MG63 (cell line): ENCODE measurements at regions not wholly inside any gene's neighbourhood (a gene's known extent, or its start where the extent isn't known, plus 50 kb on each side); places are given as distances from the start of the nearest gene placed in this dataset.

Source experiments
- DNase-seq: peaks from one replicate; pipeline ENCODE4 v3.0.0-alpha.2; 2020
- H3K27me3 ChIP-seq: fragments of 250-450 bp; sonication (Bioruptor Pico); 2 replicates; pipeline ENCODE4 v1.5.1; 2020; ENCODE audit warnings: mild to moderate bottlenecking, moderate library complexity
- H3K36me3 ChIP-seq: fragments of 250-450 bp; sonication (Bioruptor Pico); 2 replicates; pipeline ENCODE4 v1.5.1; 2020; ENCODE audit warnings: mild to moderate bottlenecking, moderate library complexity
- H3K4me3 ChIP-seq: fragments of 250-450 bp; sonication (Bioruptor Pico); 2 replicates; pipeline ENCODE4 v1.5.1; 2020; ENCODE audit warnings: mild to moderate bottlenecking, moderate library complexity
- H3K9me3 ChIP-seq: fragments of 250-450 bp; sonication (Bioruptor Pico); 2 replicates; pipeline ENCODE4 v1.5.1; 2020; ENCODE audit warnings: mild to moderate bottlenecking, moderate library complexity

- no peak for DNase-seq
- no peaks in the 10 kb centered on the region for H3K27me3 ChIP-seq
- no peaks in the 10 kb centered on the region for H3K36me3 ChIP-seq
- H3K9me3 ChIP-seq = no peaks in the 10 kb centered on the region
- H3K4me3 ChIP-seq = no peak overlapping the region
These were observed 1295.1 kb upstream of the C9orf72 start for GRCh38 chr9:28868228-28868990.

DNA sequence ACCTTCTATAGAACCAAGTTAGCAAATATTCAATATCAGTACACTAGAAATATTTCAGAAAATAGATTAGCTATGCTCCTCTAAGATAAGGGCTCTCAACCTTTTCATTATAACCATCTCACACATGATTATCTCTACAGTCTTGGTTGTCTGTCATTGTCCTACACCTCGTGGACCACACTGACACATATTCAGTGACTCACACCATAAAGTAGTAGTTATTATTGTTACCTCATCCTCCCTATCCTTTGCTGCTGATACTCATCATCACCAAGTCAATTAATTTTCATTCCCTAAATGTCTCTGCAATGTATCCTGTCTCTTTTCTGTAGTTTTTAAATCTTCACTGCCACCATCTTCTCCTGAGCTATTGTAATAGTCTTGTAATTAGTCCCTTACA, 1309.2 kb upstream of the C9orf72 start:
- no peaks in the 10 kb centered on the region for H3K36me3 ChIP-seq

DNA sequence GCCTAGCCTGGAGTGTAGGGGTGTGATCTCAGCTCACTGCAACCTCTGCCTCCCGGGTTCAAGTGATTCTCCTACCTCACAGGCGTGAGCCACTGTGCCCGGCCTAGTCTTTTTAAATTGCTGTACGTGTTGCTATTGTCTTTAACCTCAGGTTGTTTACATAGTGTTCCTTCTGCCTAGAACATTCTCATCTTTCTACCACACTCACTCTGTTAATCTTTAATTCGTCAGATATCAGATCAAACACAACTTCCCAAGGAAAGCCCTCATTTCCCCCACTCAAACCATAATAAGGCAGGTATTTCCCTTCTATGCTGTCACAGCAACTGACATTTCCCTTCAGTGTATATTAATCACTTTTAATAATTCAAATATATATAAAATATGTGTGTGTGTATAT, 1310.0 kb upstream of the C9orf72 start:
- no peak for DNase-seq
- no peaks in the 10 kb centered on the region for H3K36me3 ChIP-seq
- no peaks in the 10 kb centered on the region for H3K9me3 ChIP-seq
- H3K27me3 ChIP-seq = no peaks in the 10 kb centered on the region
- no peak overlapping the region for H3K4me3 ChIP-seq

More for the DNA sequence above, 1309.2 kb upstream of the C9orf72 start:
- H3K9me3 ChIP-seq = no peaks in the 10 kb centered on the region
- no peak for DNase-seq
- no peak overlapping the region for H3K4me3 ChIP-seq
- no peaks in the 10 kb centered on the region for H3K27me3 ChIP-seq

GRCh38 chr9:28887188-28887884, 1314.1 kb upstream of the C9orf72 start:
- Histone ChIP-seq H3K36me3 (no peaks in the 10 kb centered on the region), H3K4me3 (no peak overlapping the region), H3K27me3 (no peaks in the 10 kb centered on the region), H3K9me3 (no peaks in the 10 kb centered on the region)
- no peak for DNase-seq

DNA sequence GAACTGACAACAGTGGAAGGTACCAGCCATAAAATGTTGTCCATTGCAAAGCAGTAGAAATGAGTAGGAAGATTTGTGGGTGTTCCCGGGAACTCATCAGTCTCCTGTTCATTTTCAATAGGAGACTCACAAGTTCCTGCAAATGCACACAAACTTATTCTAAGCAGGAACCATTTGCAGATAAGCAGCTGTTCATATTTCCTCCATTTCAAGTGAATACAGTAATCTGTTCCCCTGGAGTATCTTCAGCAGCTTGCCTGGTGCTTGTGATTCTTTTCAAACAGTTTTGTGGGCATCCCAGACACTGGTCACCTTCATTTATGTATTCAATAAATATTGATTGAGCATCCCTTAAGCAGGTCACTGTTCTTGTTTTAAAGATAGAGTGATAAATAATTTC, 1315.5 kb upstream of the C9orf72 start:
- Histone ChIP-seq H3K27me3 (no peaks in the 10 kb centered on the region), H3K4me3 (no peak overlapping the region), H3K36me3 (no peaks in the 10 kb centered on the region), H3K9me3 (no peaks in the 10 kb centered on the region)
- no peak for DNase-seq

GRCh38 chr9:28892538-28892937, 1319.3 kb upstream of the C9orf72 start:
- H3K36me3 ChIP-seq = no peaks in the 10 kb centered on the region
- no peak for DNase-seq
- no peaks in the 10 kb centered on the region for H3K27me3 ChIP-seq
- no peaks in the 10 kb centered on the region for H3K9me3 ChIP-seq
- no peak overlapping the region for H3K4me3 ChIP-seq

GRCh38 chr9:28899267-28899666, 1326.0 kb upstream of the C9orf72 start:
- no peak for DNase-seq
- no peaks in the 10 kb centered on the region for H3K27me3 ChIP-seq
- H3K36me3 ChIP-seq = no peaks in the 10 kb centered on the region
- H3K9me3 ChIP-seq = no peaks in the 10 kb centered on the region
- no peak overlapping the region for H3K4me3 ChIP-seq

- no peaks in the 10 kb centered on the region for H3K9me3 ChIP-seq
- no peak for DNase-seq
These were observed 1326.6 kb upstream of the C9orf72 start for GRCh38 chr9:28899926-28900325.

GRCh38 chr9:28900406-28900805, 1327.1 kb upstream of the C9orf72 start:
- Histone ChIP-seq H3K36me3 (no peaks in the 10 kb centered on the region), H3K4me3 (no peak overlapping the region), H3K9me3 (no peaks in the 10 kb centered on the region), H3K27me3 (no peaks in the 10 kb centered on the region)
- DNase-seq = no peak

More at GRCh38 chr9:28899926-28900325, 1326.6 kb upstream of the C9orf72 start:
- no peak overlapping the region for H3K4me3 ChIP-seq
- H3K36me3 ChIP-seq = no peaks in the 10 kb centered on the region
- H3K27me3 ChIP-seq = no peaks in the 10 kb centered on the region

DNA sequence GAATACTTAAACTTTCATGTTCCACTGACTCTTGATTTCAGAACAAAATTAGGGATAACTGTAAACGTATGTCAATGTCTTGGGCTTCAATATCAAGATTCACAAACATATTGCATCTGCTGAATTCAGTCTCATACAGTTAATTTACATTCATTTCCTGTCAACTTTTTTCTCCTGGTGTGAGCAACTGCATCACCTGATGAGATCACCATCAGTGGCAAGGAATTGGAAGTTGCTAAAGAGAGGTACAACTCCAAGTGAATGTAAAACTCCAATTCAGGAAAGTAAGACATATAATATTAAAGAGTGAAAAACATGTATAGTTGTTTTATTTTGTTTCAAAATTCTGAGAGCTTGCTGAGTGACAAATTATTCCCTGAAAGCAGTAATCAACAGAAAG, 1336.2 kb upstream of the C9orf72 start:
- Histone ChIP-seq H3K9me3 (no peaks in the 10 kb centered on the region), H3K27me3 (no peaks in the 10 kb centered on the region), H3K4me3 (no peak overlapping the region), H3K36me3 (no peaks in the 10 kb centered on the region)
- DNase-seq = no peak

DNA sequence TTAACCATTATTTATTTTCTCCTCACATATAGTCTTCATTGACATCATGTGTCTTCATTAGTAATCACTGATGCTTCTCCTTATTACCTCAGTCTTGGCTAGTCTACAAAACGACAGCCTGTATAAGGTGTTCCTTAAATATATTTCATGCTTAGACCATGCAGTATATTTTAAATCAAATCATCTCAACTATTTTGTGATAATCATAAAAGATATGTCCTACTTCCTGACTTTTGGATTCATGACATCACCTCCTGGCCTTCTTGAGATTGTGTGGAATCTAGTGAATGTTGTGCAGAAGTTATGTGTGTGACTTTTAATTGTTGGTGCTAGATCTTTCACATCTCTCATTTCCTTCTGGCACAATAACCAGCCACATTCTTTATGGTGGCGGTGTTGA, 1339.3 kb upstream of the C9orf72 start:
- Histone ChIP-seq H3K4me3 (no peak overlapping the region), H3K9me3 (no peaks in the 10 kb centered on the region), H3K27me3 (no peaks in the 10 kb centered on the region), H3K36me3 (no peaks in the 10 kb centered on the region)
- no peak for DNase-seq

DNA sequence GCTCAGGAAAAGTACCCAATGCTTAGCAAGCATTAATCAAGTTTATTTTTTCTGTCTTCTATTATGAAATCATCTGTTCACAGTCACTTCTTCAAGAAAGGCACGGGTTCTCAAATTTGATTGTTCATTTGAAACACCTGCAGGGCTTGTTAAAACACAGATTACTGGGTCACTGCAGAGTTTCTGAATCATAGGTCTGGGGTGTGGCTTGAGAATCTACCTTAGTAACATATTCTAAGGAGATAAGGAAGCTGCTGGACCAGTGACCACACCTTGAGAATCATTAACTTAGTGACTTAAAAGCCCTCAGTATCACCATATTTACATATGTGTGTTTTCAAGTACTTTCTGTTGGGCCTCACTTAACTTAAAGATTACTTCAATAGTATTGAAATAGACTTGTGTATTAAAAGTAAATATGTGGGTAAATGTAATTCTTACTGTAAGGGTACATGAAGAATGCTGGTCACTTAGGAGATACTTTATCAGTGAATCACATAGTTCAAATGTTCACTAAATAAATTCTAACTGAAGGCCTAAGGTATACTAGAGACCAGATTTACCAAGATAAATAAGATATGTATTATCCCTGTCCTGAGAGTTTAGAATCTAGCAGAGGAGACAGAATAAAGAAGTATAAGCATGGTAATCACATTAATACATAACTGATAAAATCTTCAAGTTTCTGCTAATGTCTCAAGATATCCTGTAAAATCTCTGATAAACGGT, 1342.1 kb upstream of the C9orf72 start:
- Histone ChIP-seq H3K27me3 (no peaks in the 10 kb centered on the region), H3K4me3 (no peak overlapping the region)
- no peak for DNase-seq

GRCh38 chr9:28916348-28916747, 1343.1 kb upstream of the C9orf72 start:
- Histone ChIP-seq H3K4me3 (no peak overlapping the region), H3K9me3 (no peaks in the 10 kb centered on the region), H3K27me3 (no peaks in the 10 kb centered on the region), H3K36me3 (no peaks in the 10 kb centered on the region)
- no peak for DNase-seq

More for the DNA sequence above, 1342.1 kb upstream of the C9orf72 start:
- Histone ChIP-seq H3K9me3 (no peaks in the 10 kb centered on the region), H3K36me3 (no peaks in the 10 kb centered on the region)

GRCh38 chr9:28921857-28922500, 1348.7 kb upstream of the C9orf72 start:
- DNase-seq = no peak
- Histone ChIP-seq H3K36me3 (no peaks in the 10 kb centered on the region), H3K27me3 (no peaks in the 10 kb centered on the region), H3K9me3 (no peaks in the 10 kb centered on the region), H3K4me3 (no peak overlapping the region)

- Histone ChIP-seq H3K4me3 (no peak overlapping the region), H3K27me3 (no peaks in the 10 kb centered on the region), H3K36me3 (no peaks in the 10 kb centered on the region), H3K9me3 (no peaks in the 10 kb centered on the region)
- DNase-seq = no peak
These were observed 1349.6 kb upstream of the C9orf72 start for GRCh38 chr9:28922891-28923290.

GRCh38 chr9:28923351-28923750, 1350.1 kb upstream of the C9orf72 start:
- Histone ChIP-seq H3K9me3 (no peaks in the 10 kb centered on the region), H3K27me3 (no peaks in the 10 kb centered on the region), H3K36me3 (no peaks in the 10 kb centered on the region), H3K4me3 (no peak overlapping the region)
- no peak for DNase-seq

DNA sequence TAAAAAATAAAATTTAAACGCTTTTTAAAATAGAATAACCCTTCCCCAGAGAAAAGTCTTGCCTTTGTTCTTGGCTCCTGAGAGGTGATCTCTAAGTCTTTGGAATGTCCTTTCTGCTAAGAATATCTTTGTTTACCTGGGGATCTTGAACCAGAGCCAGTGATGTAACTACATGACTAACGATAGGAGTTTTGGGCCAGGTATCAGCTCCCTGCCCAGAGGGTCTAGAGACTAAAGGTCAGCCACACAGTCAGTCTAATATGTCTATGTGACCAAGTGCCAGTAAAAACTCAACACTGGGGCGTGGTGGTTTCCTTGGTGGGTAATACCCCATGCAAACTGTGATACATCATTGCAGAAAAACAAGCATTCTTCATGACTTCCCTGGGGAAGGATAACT, 1351.9 kb upstream of the C9orf72 start:
- Histone ChIP-seq H3K27me3 (no peaks in the 10 kb centered on the region), H3K4me3 (no peak overlapping the region), H3K9me3 (no peaks in the 10 kb centered on the region), H3K36me3 (no peaks in the 10 kb centered on the region)
- DNase-seq = no peak
